Erythroblast (primary cell): ENCODE measurements at regions not wholly inside any gene's neighbourhood (a gene's known extent, or its start where the extent isn't known, plus 50 kb on each side); places are given as distances from the start of the nearest gene placed in this dataset.

Source experiments
- GATA1 ChIP-seq: IDR thresholded peaks from 2 replicates; pipeline ENCODE4 v1.6.1; 2011; ENCODE audit warnings: low read depth, mild to moderate bottlenecking, control low read depth, low read length, moderate library complexity
- POLR2A ChIP-seq: IDR thresholded peaks from 2 replicates; pipeline ENCODE4 v1.6.1; 2011; ENCODE audit warnings: mild to moderate bottlenecking, low read length

DNA sequence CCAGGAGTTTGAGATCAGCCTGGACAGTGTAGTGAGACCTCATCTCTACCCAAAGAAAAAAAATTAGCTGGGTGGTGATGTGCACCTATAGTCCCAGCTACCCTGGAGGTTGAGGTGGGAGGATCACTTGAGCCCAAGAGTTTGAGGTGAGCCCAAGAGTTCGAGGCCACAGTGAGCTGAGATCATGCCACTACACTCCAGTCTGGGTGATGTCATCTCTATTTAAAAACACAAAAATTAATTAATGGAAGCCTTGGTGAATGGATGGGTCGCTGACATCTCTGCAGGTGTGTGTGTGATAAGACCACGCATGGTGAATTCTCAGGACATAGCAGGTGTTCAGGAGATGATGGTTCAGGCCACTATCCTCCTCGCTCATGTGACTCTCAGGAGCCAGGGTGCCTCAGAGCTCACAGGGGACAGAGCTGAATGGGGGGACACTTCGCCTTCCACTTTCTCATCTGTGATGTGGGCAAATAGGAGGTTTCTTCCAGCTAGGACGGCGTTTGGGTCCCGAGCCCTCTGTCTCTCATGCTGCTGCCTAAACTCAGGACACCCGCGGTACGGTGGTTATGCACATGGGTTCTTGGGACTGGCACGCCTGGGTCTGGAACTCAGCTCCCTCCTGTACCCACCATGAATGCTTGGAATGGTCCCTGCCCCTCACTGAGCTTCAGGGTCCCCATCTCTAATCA is 113.4 kb upstream of the ZBTB40 start:
- TF ChIP-seq POLR2A (no peak), GATA1 (no peak)
